HUES48 (cell line): ENCODE measurements at regions not wholly inside any gene's neighbourhood (a gene's known extent, or its start where the extent isn't known, plus 50 kb on each side); places are given as distances from the start of the nearest gene placed in this dataset.
"Not testable (repeated sequence)": the region's sequence is repeated elsewhere in the genome, so short reads cannot be mapped to it uniquely, and the experiment has no call there.

Experiments
- H3K27ac ChIP-seq: one replicate; pipeline ENCODE4 v1.7.0; 2013; ENCODE audit warnings: low read depth, low read length, inconsistent platforms
- H3K27me3 ChIP-seq: 2 replicates; pipeline ENCODE4 v1.6.1; 2013; ENCODE audit warnings: mild to moderate bottlenecking, low read length; ENCODE audit not compliant: control insufficient read depth, insufficient read depth
- H3K36me3 ChIP-seq: 2 replicates; pipeline ENCODE4 v1.6.1; 2013; ENCODE audit warnings: low read length; ENCODE audit not compliant: control insufficient read depth, insufficient read depth
- H3K4me1 ChIP-seq: 2 replicates; pipeline ENCODE4 v1.6.1; 2013; ENCODE audit warnings: mild to moderate bottlenecking, low read length; ENCODE audit not compliant: control insufficient read depth, insufficient read depth
- H3K4me3 ChIP-seq: 2 replicates; pipeline ENCODE4 v1.5.1; 2013; ENCODE audit warnings: mild to moderate bottlenecking, low read depth, low read length
- H3K9ac ChIP-seq: 2 replicates; pipeline ENCODE4 v1.6.1; 2013; ENCODE audit warnings: mild to moderate bottlenecking, low read depth, low read length, moderate library complexity
- H3K9me3 ChIP-seq: 2 replicates; pipeline ENCODE4 v1.6.1; 2013; ENCODE audit warnings: low read length; ENCODE audit not compliant: control insufficient read depth, insufficient read depth

- Histone ChIP-seq H3K27me3 (no peaks in the 10 kb centered on the region), H3K27ac (no peak overlapping the region), H3K9ac (no peak overlapping the region), H3K4me3 (no peak overlapping the region), H3K4me1 (no peaks in the 10 kb centered on the region), H3K36me3 (no peaks in the 10 kb centered on the region), H3K9me3 (peaks cover 26% of the 10 kb centered on the region)
Observed at GRCh38 chr14:61146899-61147298, 134.2 kb downstream of the TMEM30B start.

- no peak overlapping the region for H3K9ac ChIP-seq
Observed at GRCh38 chr14:61145903-61146481, 135.1 kb downstream of the TMEM30B start.

GRCh38 chr14:61145034-61145902 lies 135.9 kb downstream of the TMEM30B start:
- Histone ChIP-seq H3K4me1 (no peaks in the 10 kb centered on the region), H3K36me3 (no peaks in the 10 kb centered on the region), H3K4me3 (no peak overlapping the region), H3K9me3 (peaks cover 27% of the 10 kb centered on the region), H3K27me3 (no peaks in the 10 kb centered on the region), H3K27ac (no peak overlapping the region), H3K9ac (no peak overlapping the region)

More at GRCh38 chr14:61145903-61146481, 135.1 kb downstream of the TMEM30B start:
- no peaks in the 10 kb centered on the region for H3K36me3 ChIP-seq
- H3K27ac ChIP-seq = no peak overlapping the region
- no peak overlapping the region for H3K4me3 ChIP-seq
- H3K27me3 ChIP-seq = no peaks in the 10 kb centered on the region
- H3K9me3 ChIP-seq = peaks cover 27% of the 10 kb centered on the region
- no peaks in the 10 kb centered on the region for H3K4me1 ChIP-seq

- not testable (repeated sequence) for H3K27me3 ChIP-seq, H3K27ac ChIP-seq, H3K4me1 ChIP-seq, H3K36me3 ChIP-seq, H3K4me3 ChIP-seq, H3K9ac ChIP-seq
- peaks cover 29% of the 10 kb centered on the region for H3K9me3 ChIP-seq
Observed at GRCh38 chr14:61144117-61145033, 136.8 kb downstream of the TMEM30B start.

- Histone ChIP-seq H3K4me3 (no peak overlapping the region), H3K27me3 (no peaks in the 10 kb centered on the region), H3K4me1 (no peaks in the 10 kb centered on the region), H3K9ac (no peak overlapping the region), H3K9me3 (peaks cover 41% of the 10 kb centered on the region), H3K36me3 (no peaks in the 10 kb centered on the region), H3K27ac (no peak overlapping the region)
Observed at GRCh38 chr14:61140872-61141271, 140.3 kb downstream of the TMEM30B start.

GRCh38 chr14:61140271-61140670 lies 140.9 kb downstream of the TMEM30B start:
- H3K27ac ChIP-seq = no peak overlapping the region
- no peaks in the 10 kb centered on the region for H3K27me3 ChIP-seq
- no peaks in the 10 kb centered on the region for H3K4me1 ChIP-seq
- no peak overlapping the region for H3K9ac ChIP-seq
- no peaks in the 10 kb centered on the region for H3K36me3 ChIP-seq
- no peak overlapping the region for H3K4me3 ChIP-seq
- peaks cover 41% of the 10 kb centered on the region for H3K9me3 ChIP-seq

GRCh38 chr14:61139006-61139599 lies 142.0 kb downstream of the TMEM30B start:
- H3K4me3 ChIP-seq = no peak overlapping the region

GRCh38 chr14:61132894-61133293 lies 148.2 kb downstream of the TMEM30B start:
- Histone ChIP-seq H3K36me3 (no peaks in the 10 kb centered on the region), H3K4me1 (no peaks in the 10 kb centered on the region), H3K9me3 (peaks cover 4% of the 10 kb centered on the region), H3K4me3 (no peak overlapping the region), H3K27ac (no peak overlapping the region), H3K9ac (no peak overlapping the region), H3K27me3 (no peaks in the 10 kb centered on the region)

More at GRCh38 chr14:61139006-61139599, 142.0 kb downstream of the TMEM30B start:
- H3K27ac ChIP-seq = no peak overlapping the region
- peaks cover 35% of the 10 kb centered on the region for H3K9me3 ChIP-seq
- H3K36me3 ChIP-seq = no peaks in the 10 kb centered on the region
- no peak overlapping the region for H3K9ac ChIP-seq
- H3K4me1 ChIP-seq = no peaks in the 10 kb centered on the region
- H3K27me3 ChIP-seq = no peaks in the 10 kb centered on the region

- Histone ChIP-seq H3K36me3 (no peaks in the 10 kb centered on the region), H3K27ac (no peak overlapping the region), H3K4me1 (peaks cover 3% of the 10 kb centered on the region; the same call in 1 of the 2 replicates), H3K27me3 (no peaks in the 10 kb centered on the region), H3K9me3 (no peaks in the 10 kb centered on the region; the same call in 1 of the 2 replicates), H3K4me3 (no peak overlapping the region), H3K9ac (no peak overlapping the region)
Observed at GRCh38 chr14:61132336-61132735, 148.8 kb downstream of the TMEM30B start.

- H3K4me1 ChIP-seq = peaks cover 13% of the 10 kb centered on the region; the same call in 1 of the 2 replicates
- no peak overlapping the region for H3K9ac ChIP-seq
- no peak overlapping the region for H3K4me3 ChIP-seq
- no peak overlapping the region for H3K27ac ChIP-seq
- no peaks in the 10 kb centered on the region for H3K36me3 ChIP-seq
- H3K27me3 ChIP-seq = no peaks in the 10 kb centered on the region
- H3K9me3 ChIP-seq = no peaks in the 10 kb centered on the region
Observed at GRCh38 chr14:61130512-61131260, 149.6 kb downstream of the SLC38A6 start.
